Gastroesophageal sphincter (tissue), 4 donors: ENCODE measurements at regions not wholly inside any gene's neighbourhood (a gene's known extent, or its start where the extent isn't known, plus 50 kb on each side); places are given as distances from the start of the nearest gene placed in this dataset.

ENCODE experiments used
- ATAC-seq: fragments of 150-250 bp; one replicate; pipeline ENCODE4 v1.9.1; 2016; ENCODE audit warnings: mild to moderate bottlenecking, moderate library complexity
- H3K27ac ChIP-seq, 4 donors: fragments of 200-600 bp; sonication (generic) in 3 of 4; 1 replicate in 3 of 4; 2 replicates in 1 of 4; pipeline ENCODE4 v1.5.1; 2016 to 2019
- H3K27me3 ChIP-seq: fragments of 200-600 bp; sonication (generic); one replicate; pipeline ENCODE4 v1.5.1; 2019
- H3K36me3 ChIP-seq, 2 donors: fragments of 200-600 bp; sonication (generic); one replicate each; pipeline ENCODE4 v1.5.1; 2019; ENCODE audit warnings: control low read depth in 1 of 2
- H3K4me1 ChIP-seq, 3 donors: fragments of 200-600 bp; sonication (generic); 1 replicate in 2 of 3; 2 replicates in 1 of 3; pipeline ENCODE4 v1.5.1; 2016 to 2019; ENCODE audit warnings: control low read depth in 2 of 3
- H3K4me3 ChIP-seq, 2 donors: fragments of 200-600 bp; sonication (generic); one replicate each; pipeline ENCODE4 v1.5.1; 2019; ENCODE audit warnings: mild to moderate bottlenecking in 1 of 2, moderate library complexity in 1 of 2
- H3K9me3 ChIP-seq, 3 donors: fragments of 200-600 bp; sonication (generic); one replicate each; pipeline ENCODE4 v1.5.1; 2017 to 2019; ENCODE audit warnings: control low read depth in 2 of 3
- CTCF ChIP-seq, 4 experiments: fragments of 200-600 bp in 2 of 4; fragments of 450-650 bp in 2 of 4; sonication (generic) in 1 of 4; IDR thresholded peaks; one replicate each; pipeline ENCODE4 v1.5.1; 2017 to 2019; ENCODE audit warnings: antibody characterized with exemption in 4 of 4, mild to moderate bottlenecking in 2 of 4, moderate library complexity in 2 of 4
- EP300 ChIP-seq: sonication (generic); formaldehyde crosslinking; IDR thresholded peaks from one replicate; pipeline ENCODE4 v1.6.1; 2017; ENCODE audit warnings: antibody characterized with exemption, mild to moderate bottlenecking
- POLR2A ChIP-seq, 2 donors: fragments of 450-650 bp; IDR thresholded peaks; one replicate each; pipeline ENCODE4 v1.6.1; 2017; ENCODE audit warnings: antibody characterized with exemption in 2 of 2, mild to moderate bottlenecking in 2 of 2, moderate library complexity in 1 of 2
- POLR2AphosphoS5 ChIP-seq: sonication (generic); formaldehyde crosslinking; IDR thresholded peaks from one replicate; pipeline ENCODE4 v1.6.1; 2017; ENCODE audit warnings: antibody characterized with exemption
- WGBS, 2 donors: methylation state at CpG; one replicate each; pipeline ENCODE4 v1.1.5; 2018; ENCODE audit warnings: low coverage in 1 of 2; 5-methylcytosine and 5-hydroxymethylcytosine counted together

GRCh38 chr6:84860920-84861319 lies 96.5 kb upstream of the TBX18 start:
- TF ChIP-seq CTCF (IDR thresholded peaks at IDR 0.05) (no peak), POLR2AphosphoS5 (no peak), EP300 (no peak), POLR2A (IDR thresholded peaks at IDR 0.05) (no peak)
- Histone ChIP-seq H3K27ac (no peak overlapping the region), H3K27me3 (no peaks in the 10 kb centered on the region), H3K9me3 (no peaks in the 10 kb centered on the region), H3K4me1 (no peaks in the 10 kb centered on the region), H3K36me3 (no peaks in the 10 kb centered on the region), H3K4me3 (no peak overlapping the region)
- no peak for ATAC-seq
- 75 to 79% methylated on average over 2 of the region's 2 CpGs for WGBS, 2 donors

GRCh38 chr6:84860509-84860908 lies 96.1 kb upstream of the TBX18 start:
- WGBS, 2 donors, result 68 to 76% methylated on average over 6 of the region's 6 CpGs
- Histone ChIP-seq H3K27ac (no peak overlapping the region), H3K36me3 (no peaks in the 10 kb centered on the region), H3K4me3 (no peak overlapping the region), H3K9me3 (no peaks in the 10 kb centered on the region), H3K27me3 (no peaks in the 10 kb centered on the region), H3K4me1 (no peaks in the 10 kb centered on the region)
- ATAC-seq, result no peak
- TF ChIP-seq POLR2A (IDR thresholded peaks at IDR 0.05), result no peak
- no peak for TF ChIP-seq POLR2AphosphoS5
- no peak for TF ChIP-seq EP300
- TF ChIP-seq CTCF (IDR thresholded peaks at IDR 0.05), result no peak

- Histone ChIP-seq H3K9me3 (no peaks in the 10 kb centered on the region), H3K27me3 (peaks cover 4% of the 10 kb centered on the region), H3K36me3 (no peaks in the 10 kb centered on the region), H3K4me3 (no peak overlapping the region), H3K27ac (no peak overlapping the region), H3K4me1 (no peaks in the 10 kb centered on the region)
- WGBS, 2 donors, result 63 to 66% methylated on average over 6 to 7 of the region's 8 CpGs
- TF ChIP-seq EP300 (no peak), POLR2A (IDR thresholded peaks at IDR 0.05) (no peak), POLR2AphosphoS5 (no peak), CTCF (IDR thresholded peaks at IDR 0.05) (no peak)
- ATAC-seq, result no peak
Measured at GRCh38 chr6:84854811-84855400, 90.5 kb upstream of the TBX18 start.

GRCh38 chr6:84853901-84854300 lies 89.5 kb upstream of the TBX18 start:
- Histone ChIP-seq H3K9me3 (no peaks in the 10 kb centered on the region), H3K27me3 (peaks cover 4% of the 10 kb centered on the region), H3K4me3 (no peak overlapping the region), H3K4me1 (no peaks in the 10 kb centered on the region), H3K36me3 (no peaks in the 10 kb centered on the region), H3K27ac (no peak overlapping the region)
- TF ChIP-seq CTCF (IDR thresholded peaks at IDR 0.05), result no peak
- TF ChIP-seq POLR2A (IDR thresholded peaks at IDR 0.05), result no peak
- no peak for TF ChIP-seq POLR2AphosphoS5
- TF ChIP-seq EP300, result no peak
- no peak for ATAC-seq

GRCh38 chr6:84848960-84849359 lies 84.6 kb upstream of the TBX18 start:
- no peaks in the 10 kb centered on the region for H3K9me3 ChIP-seq
- H3K27me3 ChIP-seq, result no peaks in the 10 kb centered on the region
- no peak overlapping the region for H3K27ac ChIP-seq
- H3K36me3 ChIP-seq, result no peaks in the 10 kb centered on the region
- TF ChIP-seq POLR2AphosphoS5 (no peak), POLR2A (IDR thresholded peaks at IDR 0.05) (no peak), EP300 (no peak), CTCF (IDR thresholded peaks at IDR 0.05) (no peak)
- H3K4me3 ChIP-seq, result no peak overlapping the region
- H3K4me1 ChIP-seq, result no peaks in the 10 kb centered on the region
- no peak for ATAC-seq
- 58 to 65% methylated on average over 1 of the region's 1 CpG for WGBS, 2 donors
